WTC11 (cell line): ENCODE measurements at regions not wholly inside any gene's neighbourhood (a gene's known extent, or its start where the extent isn't known, plus 50 kb on each side); places are given as distances from the start of the nearest gene placed in this dataset.

ENCODE experiments used
- ATAC-seq: fragments of 200-7000 bp; cut with Tn5 transposase; 2 replicates; pipeline ENCODE4 v1.10.0; 2021; ENCODE audit warnings: mild to moderate bottlenecking, moderate library complexity
- CTCF ChIA-PET: fragments of 300-600 bp; sonication (Branson Sonifier 250); formaldehyde crosslinking; loops from one replicate; lab custom pipeline; 2021; ENCODE audit warnings: antibody characterized with exemption; lab: Charles Lee
- POLR2A ChIA-PET: fragments of 350-600 bp; sonication (Branson Sonifier 250); formaldehyde crosslinking; loops from one replicate; lab custom pipeline; 2021; ENCODE audit warnings: antibody characterized with exemption; lab: Charles Lee
- DNase-seq: peaks from one replicate; pipeline ENCODE4 v3.0.0; 2021; ENCODE audit warnings: low spot score
- H3K27ac Mint-ChIP-seq: 2 replicates; pipeline ENCODE4 v1.8.0; 2021; ENCODE audit warnings: mixed read lengths
- H3K27me3 Mint-ChIP-seq: 2 replicates; pipeline ENCODE4 v1.8.0; 2021; ENCODE audit warnings: low read depth, mild to moderate bottlenecking, moderate library complexity, mixed read lengths
- H3K36me3 Mint-ChIP-seq: 2 replicates; pipeline ENCODE4 v1.8.0; 2021; ENCODE audit warnings: mixed read lengths
- H3K4me1 Mint-ChIP-seq: 2 replicates; pipeline ENCODE4 v1.8.0; 2022; ENCODE audit warnings: mixed read lengths
- H3K4me3 Mint-ChIP-seq: 2 replicates; pipeline ENCODE4 v1.8.0; 2021; ENCODE audit warnings: mild to moderate bottlenecking, moderate library complexity, mixed read lengths
- H3K9me3 Mint-ChIP-seq: 2 replicates; pipeline ENCODE4 v1.8.0; 2021; ENCODE audit warnings: mixed read lengths
- ATF1 ChIP-seq: sonication (generic); formaldehyde crosslinking; IDR thresholded peaks from 2 replicates; pipeline ENCODE4 v1.8.1; 2023; ENCODE audit warnings: mild to moderate bottlenecking, moderate library complexity, missing genetic modification reagents
- EMX1 ChIP-seq: fragments of 250-450 bp; sonication (Bioruptor Pico); IDR thresholded peaks from 2 replicates; pipeline ENCODE4 v1.8.0; 2021; ENCODE audit warnings: mild to moderate bottlenecking
- FOXK1 ChIP-seq: sonication (generic); formaldehyde crosslinking; IDR thresholded peaks from 2 replicates; pipeline ENCODE4 v1.8.0; 2022; ENCODE audit warnings: mild to moderate bottlenecking, moderate library complexity, missing genetic modification reagents
- GRHL2 ChIP-seq: fragments of 250-450 bp; sonication (Bioruptor Pico); IDR thresholded peaks from 2 replicates; pipeline ENCODE4 v1.8.0; 2022; ENCODE audit warnings: mild to moderate bottlenecking, moderate library complexity; ENCODE audit not compliant: insufficient replicate concordance, severe bottlenecking
- IRF2 ChIP-seq: sonication (generic); formaldehyde crosslinking; IDR thresholded peaks from 2 replicates; pipeline ENCODE4 v1.8.0; 2022; ENCODE audit warnings: low read depth, missing genetic modification reagents, borderline replicate concordance
- JUN ChIP-seq: sonication (generic); formaldehyde crosslinking; IDR thresholded peaks from 2 replicates; pipeline ENCODE4 v1.8.0; 2023; ENCODE audit warnings: mild to moderate bottlenecking, missing genetic modification reagents
- MYBL2 ChIP-seq: sonication (generic); formaldehyde crosslinking; IDR thresholded peaks from 2 replicates; pipeline ENCODE4 v1.8.1; 2023; ENCODE audit warnings: mild to moderate bottlenecking, moderate library complexity, missing genetic modification reagents
- NR1H2 ChIP-seq: sonication (generic); formaldehyde crosslinking; IDR thresholded peaks from 2 replicates; pipeline ENCODE4 v1.9.0; 2021; ENCODE audit warnings: mild to moderate bottlenecking, moderate library complexity, missing genetic modification reagents
- NR2C2 ChIP-seq: sonication (generic); formaldehyde crosslinking; IDR thresholded peaks from 2 replicates; pipeline ENCODE4 v1.8.0; 2022; ENCODE audit warnings: mild to moderate bottlenecking, missing genetic modification reagents
- PREB ChIP-seq: sonication (generic); formaldehyde crosslinking; IDR thresholded peaks from 2 replicates; pipeline ENCODE4 v1.8.1; 2022; ENCODE audit warnings: mild to moderate bottlenecking, missing genetic modification reagents, moderate library complexity, borderline replicate concordance
- SMAD3 ChIP-seq: sonication (generic); formaldehyde crosslinking; IDR thresholded peaks from 2 replicates; pipeline ENCODE4 v1.8.0; 2022; ENCODE audit warnings: missing genetic modification reagents, mild to moderate bottlenecking, borderline replicate concordance
- SP1 ChIP-seq: sonication (generic); formaldehyde crosslinking; conservative IDR thresholded peaks from 2 replicates; pipeline ENCODE4 v1.8.1; 2022; ENCODE audit warnings: missing genetic modification reagents
- TEAD4 ChIP-seq: sonication (generic); formaldehyde crosslinking; IDR thresholded peaks from 2 replicates; pipeline ENCODE4 v1.8.0; 2022; ENCODE audit warnings: mild to moderate bottlenecking, missing genetic modification reagents
- USF1 ChIP-seq: sonication (generic); formaldehyde crosslinking; IDR thresholded peaks from 2 replicates; pipeline ENCODE4 v1.8.0; 2022; ENCODE audit warnings: mild to moderate bottlenecking, missing genetic modification reagents
- ZNF138 ChIP-seq: sonication (generic); formaldehyde crosslinking; conservative IDR thresholded peaks from 2 replicates; pipeline ENCODE4 v1.8.1; 2022; ENCODE audit warnings: mild to moderate bottlenecking, moderate library complexity, missing genetic modification reagents
- ZNF416 ChIP-seq: fragments of 250-450 bp; sonication (Bioruptor Pico); IDR thresholded peaks from 2 replicates; pipeline ENCODE4 v1.9.0; 2021; ENCODE audit warnings: mild to moderate bottlenecking, inconsistent platforms
- TF ChIP-seq, protein P1 (sequence below): sonication (generic); formaldehyde crosslinking; IDR thresholded peaks from 2 replicates; pipeline ENCODE4 v1.8.0; 2023; ENCODE audit warnings: missing genetic modification reagents
- TF ChIP-seq, protein P2 (sequence below): sonication (generic); formaldehyde crosslinking; IDR thresholded peaks from 2 replicates; pipeline ENCODE4 v1.8.0; 2023; ENCODE audit warnings: missing genetic modification reagents, mild to moderate bottlenecking, borderline replicate concordance
- TF ChIP-seq, protein P3 (sequence below): sonication (generic); formaldehyde crosslinking; IDR thresholded peaks from 2 replicates; pipeline ENCODE4 v1.8.1; 2023; ENCODE audit warnings: mild to moderate bottlenecking, missing genetic modification reagents, moderate library complexity
- TF ChIP-seq, protein P4 (sequence below): sonication (generic); formaldehyde crosslinking; IDR thresholded peaks from 2 replicates; pipeline ENCODE4 v1.8.0; 2022; ENCODE audit warnings: mild to moderate bottlenecking, missing genetic modification reagents
- TF ChIP-seq, protein P5 (sequence below): sonication (generic); formaldehyde crosslinking; IDR thresholded peaks from 2 replicates; pipeline ENCODE4 v1.8.1; 2023; ENCODE audit warnings: mild to moderate bottlenecking, missing genetic modification reagents, moderate library complexity
- TF ChIP-seq, protein P6 (sequence below): sonication (generic); formaldehyde crosslinking; conservative IDR thresholded peaks from 2 replicates; pipeline ENCODE4 v1.8.1; 2023; ENCODE audit warnings: mild to moderate bottlenecking, low read depth, missing genetic modification reagents, moderate library complexity

GRCh38 chr10:36114913-36115312, 472.8 kb upstream of the FZD8 start:
- no peak for DNase-seq
- Mint-ChIP-seq H3K27ac (no peak overlapping the region), H3K36me3 (no peaks in the 10 kb centered on the region), H3K9me3 (no peaks in the 10 kb centered on the region), H3K4me3 (no peak overlapping the region), H3K27me3 (no peaks in the 10 kb centered on the region), H3K4me1 (peaks cover 7% of the 10 kb centered on the region; the same call in 1 of the 2 replicates)
- TF ChIP-seq, protein P1, sequence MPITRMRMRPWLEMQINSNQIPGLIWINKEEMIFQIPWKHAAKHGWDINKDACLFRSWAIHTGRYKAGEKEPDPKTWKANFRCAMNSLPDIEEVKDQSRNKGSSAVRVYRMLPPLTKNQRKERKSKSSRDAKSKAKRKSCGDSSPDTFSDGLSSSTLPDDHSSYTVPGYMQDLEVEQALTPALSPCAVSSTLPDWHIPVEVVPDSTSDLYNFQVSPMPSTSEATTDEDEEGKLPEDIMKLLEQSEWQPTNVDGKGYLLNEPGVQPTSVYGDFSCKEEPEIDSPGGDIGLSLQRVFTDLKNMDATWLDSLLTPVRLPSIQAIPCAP (CRISPR knock-in tag), result no peak
- TF ChIP-seq USF1 (CRISPR knock-in tag) (no peak), ZNF416 (no peak), ZNF138 (no peak), MYBL2 (CRISPR knock-in tag) (no peak), FOXK1 (CRISPR knock-in tag) (no peak), NR2C2 (no peak), EMX1 (CRISPR knock-in tag) (no peak), JUN (CRISPR knock-in tag) (no peak), ATF1 (no peak)
- TF ChIP-seq, protein P2, sequence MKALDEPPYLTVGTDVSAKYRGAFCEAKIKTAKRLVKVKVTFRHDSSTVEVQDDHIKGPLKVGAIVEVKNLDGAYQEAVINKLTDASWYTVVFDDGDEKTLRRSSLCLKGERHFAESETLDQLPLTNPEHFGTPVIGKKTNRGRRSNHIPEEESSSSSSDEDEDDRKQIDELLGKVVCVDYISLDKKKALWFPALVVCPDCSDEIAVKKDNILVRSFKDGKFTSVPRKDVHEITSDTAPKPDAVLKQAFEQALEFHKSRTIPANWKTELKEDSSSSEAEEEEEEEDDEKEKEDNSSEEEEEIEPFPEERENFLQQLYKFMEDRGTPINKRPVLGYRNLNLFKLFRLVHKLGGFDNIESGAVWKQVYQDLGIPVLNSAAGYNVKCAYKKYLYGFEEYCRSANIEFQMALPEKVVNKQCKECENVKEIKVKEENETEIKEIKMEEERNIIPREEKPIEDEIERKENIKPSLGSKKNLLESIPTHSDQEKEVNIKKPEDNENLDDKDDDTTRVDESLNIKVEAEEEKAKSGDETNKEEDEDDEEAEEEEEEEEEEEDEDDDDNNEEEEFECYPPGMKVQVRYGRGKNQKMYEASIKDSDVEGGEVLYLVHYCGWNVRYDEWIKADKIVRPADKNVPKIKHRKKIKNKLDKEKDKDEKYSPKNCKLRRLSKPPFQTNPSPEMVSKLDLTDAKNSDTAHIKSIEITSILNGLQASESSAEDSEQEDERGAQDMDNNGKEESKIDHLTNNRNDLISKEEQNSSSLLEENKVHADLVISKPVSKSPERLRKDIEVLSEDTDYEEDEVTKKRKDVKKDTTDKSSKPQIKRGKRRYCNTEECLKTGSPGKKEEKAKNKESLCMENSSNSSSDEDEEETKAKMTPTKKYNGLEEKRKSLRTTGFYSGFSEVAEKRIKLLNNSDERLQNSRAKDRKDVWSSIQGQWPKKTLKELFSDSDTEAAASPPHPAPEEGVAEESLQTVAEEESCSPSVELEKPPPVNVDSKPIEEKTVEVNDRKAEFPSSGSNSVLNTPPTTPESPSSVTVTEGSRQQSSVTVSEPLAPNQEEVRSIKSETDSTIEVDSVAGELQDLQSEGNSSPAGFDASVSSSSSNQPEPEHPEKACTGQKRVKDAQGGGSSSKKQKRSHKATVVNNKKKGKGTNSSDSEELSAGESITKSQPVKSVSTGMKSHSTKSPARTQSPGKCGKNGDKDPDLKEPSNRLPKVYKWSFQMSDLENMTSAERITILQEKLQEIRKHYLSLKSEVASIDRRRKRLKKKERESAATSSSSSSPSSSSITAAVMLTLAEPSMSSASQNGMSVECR (CRISPR knock-in tag), result no peak
- ChIA-PET CTCF (no interaction called here), POLR2A (no interaction called here)
- no peak for ATAC-seq

DNA sequence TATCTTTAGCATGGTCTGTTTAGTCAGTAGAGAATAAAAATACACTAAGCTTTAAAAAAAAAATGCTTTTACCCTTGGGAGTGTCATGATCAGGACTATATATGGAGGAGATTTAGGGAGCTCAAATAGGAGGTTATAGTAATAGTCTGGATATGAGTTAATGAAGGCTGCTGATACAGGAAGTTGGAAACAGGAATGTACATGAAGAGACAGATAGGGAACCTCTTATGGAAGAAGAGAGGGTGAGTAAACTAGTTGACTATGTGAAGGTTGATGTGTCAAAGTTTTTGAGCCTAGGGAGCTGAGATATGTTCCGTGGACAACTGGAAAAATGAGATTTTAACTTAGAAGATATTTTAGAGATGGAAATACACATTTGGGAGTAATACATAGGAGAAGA, 472.0 kb upstream of the FZD8 start:
- H3K27ac Mint-ChIP-seq, result no peak overlapping the region

GRCh38 chr10:36111676-36112075, 469.6 kb upstream of the FZD8 start:
- peaks cover 4% of the 10 kb centered on the region; the same call in 1 of the 2 replicates for H3K9me3 Mint-ChIP-seq
- H3K36me3 Mint-ChIP-seq, result no peaks in the 10 kb centered on the region
- ChIA-PET CTCF (no interaction called here), POLR2A (no interaction called here)
- no peak overlapping the region for H3K4me3 Mint-ChIP-seq
- ATAC-seq, result no peak
- DNase-seq, result no peak
- H3K27me3 Mint-ChIP-seq, result no peaks in the 10 kb centered on the region
- H3K4me1 Mint-ChIP-seq, result no peaks in the 10 kb centered on the region; the same call in 1 of the 2 replicates
- H3K27ac Mint-ChIP-seq, result no peak overlapping the region
- TF ChIP-seq, protein P3, sequence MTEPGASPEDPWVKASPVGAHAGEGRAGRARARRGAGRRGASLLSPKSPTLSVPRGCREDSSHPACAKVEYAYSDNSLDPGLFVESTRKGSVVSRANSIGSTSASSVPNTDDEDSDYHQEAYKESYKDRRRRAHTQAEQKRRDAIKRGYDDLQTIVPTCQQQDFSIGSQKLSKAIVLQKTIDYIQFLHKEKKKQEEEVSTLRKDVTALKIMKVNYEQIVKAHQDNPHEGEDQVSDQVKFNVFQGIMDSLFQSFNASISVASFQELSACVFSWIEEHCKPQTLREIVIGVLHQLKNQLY (CRISPR knock-in tag), result no peak
- no peak for TF ChIP-seq GRHL2
- no peak for TF ChIP-seq NR1H2
- TF ChIP-seq, protein P4, sequence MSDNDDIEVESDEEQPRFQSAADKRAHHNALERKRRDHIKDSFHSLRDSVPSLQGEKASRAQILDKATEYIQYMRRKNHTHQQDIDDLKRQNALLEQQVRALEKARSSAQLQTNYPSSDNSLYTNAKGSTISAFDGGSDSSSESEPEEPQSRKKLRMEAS, result no peak
- no peak for TF ChIP-seq ZNF416
- TF ChIP-seq, protein P5, sequence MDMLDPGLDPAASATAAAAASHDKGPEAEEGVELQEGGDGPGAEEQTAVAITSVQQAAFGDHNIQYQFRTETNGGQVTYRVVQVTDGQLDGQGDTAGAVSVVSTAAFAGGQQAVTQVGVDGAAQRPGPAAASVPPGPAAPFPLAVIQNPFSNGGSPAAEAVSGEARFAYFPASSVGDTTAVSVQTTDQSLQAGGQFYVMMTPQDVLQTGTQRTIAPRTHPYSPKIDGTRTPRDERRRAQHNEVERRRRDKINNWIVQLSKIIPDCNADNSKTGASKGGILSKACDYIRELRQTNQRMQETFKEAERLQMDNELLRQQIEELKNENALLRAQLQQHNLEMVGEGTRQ, result no peak
- TF ChIP-seq, protein P6, sequence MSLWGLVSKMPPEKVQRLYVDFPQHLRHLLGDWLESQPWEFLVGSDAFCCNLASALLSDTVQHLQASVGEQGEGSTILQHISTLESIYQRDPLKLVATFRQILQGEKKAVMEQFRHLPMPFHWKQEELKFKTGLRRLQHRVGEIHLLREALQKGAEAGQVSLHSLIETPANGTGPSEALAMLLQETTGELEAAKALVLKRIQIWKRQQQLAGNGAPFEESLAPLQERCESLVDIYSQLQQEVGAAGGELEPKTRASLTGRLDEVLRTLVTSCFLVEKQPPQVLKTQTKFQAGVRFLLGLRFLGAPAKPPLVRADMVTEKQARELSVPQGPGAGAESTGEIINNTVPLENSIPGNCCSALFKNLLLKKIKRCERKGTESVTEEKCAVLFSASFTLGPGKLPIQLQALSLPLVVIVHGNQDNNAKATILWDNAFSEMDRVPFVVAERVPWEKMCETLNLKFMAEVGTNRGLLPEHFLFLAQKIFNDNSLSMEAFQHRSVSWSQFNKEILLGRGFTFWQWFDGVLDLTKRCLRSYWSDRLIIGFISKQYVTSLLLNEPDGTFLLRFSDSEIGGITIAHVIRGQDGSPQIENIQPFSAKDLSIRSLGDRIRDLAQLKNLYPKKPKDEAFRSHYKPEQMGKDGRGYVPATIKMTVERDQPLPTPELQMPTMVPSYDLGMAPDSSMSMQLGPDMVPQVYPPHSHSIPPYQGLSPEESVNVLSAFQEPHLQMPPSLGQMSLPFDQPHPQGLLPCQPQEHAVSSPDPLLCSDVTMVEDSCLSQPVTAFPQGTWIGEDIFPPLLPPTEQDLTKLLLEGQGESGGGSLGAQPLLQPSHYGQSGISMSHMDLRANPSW (CRISPR knock-in tag), result no peak
- no peak for TF ChIP-seq SP1 (CRISPR knock-in tag)
- TF ChIP-seq SMAD3 (CRISPR knock-in tag), result no peak

More for the DNA sequence above, 472.0 kb upstream of the FZD8 start:
- ChIA-PET CTCF (no interaction called here), POLR2A (no interaction called here)
- Mint-ChIP-seq H3K27me3 (no peaks in the 10 kb centered on the region), H3K4me3 (no peak overlapping the region), H3K36me3 (no peaks in the 10 kb centered on the region), H3K4me1 (peaks cover 7% of the 10 kb centered on the region; the same call in 1 of the 2 replicates), H3K9me3 (no peaks in the 10 kb centered on the region)
- TF ChIP-seq PREB (CRISPR knock-in tag) (no peak), IRF2 (no peak), ZNF138 (no peak), NR1H2 (no peak), TEAD4 (CRISPR knock-in tag) (no peak)
- DNase-seq (no peak), ATAC-seq (no peak)
